ENCODE measurements at regions not wholly inside any gene's neighbourhood (a gene's known extent, or its start where the extent isn't known, plus 50 kb on each side); places are given as distances from the start of the nearest gene placed in this dataset.

DNA sequence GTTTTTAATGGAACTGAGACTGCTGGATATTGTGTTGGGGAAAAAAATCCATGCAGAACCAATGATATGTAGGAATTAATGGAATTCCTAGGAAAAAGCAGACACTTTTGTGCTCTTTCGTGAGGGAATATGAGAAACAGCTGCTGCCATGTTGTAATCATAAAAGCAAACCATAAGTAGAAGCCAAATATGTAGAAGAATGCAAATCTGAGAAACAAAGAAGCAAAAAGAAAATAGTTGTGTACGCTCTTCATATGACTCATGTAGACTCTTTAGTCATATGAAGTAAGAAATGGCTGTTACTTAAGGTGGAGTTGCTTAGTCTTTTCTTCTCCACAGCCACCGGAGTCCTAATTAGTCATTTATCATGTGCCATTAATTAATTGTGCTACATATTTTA, 298.6 kb upstream of the ZNF717 start:
- in situ Hi-C loops (cut with MboI; ENCODE audit: low sequenced_read_pairs, unreplicated experiment), result no loop called here
- no peak for DNase-seq (ENCODE audit: low spot score)
- TF ChIP-seq, protein P1, sequence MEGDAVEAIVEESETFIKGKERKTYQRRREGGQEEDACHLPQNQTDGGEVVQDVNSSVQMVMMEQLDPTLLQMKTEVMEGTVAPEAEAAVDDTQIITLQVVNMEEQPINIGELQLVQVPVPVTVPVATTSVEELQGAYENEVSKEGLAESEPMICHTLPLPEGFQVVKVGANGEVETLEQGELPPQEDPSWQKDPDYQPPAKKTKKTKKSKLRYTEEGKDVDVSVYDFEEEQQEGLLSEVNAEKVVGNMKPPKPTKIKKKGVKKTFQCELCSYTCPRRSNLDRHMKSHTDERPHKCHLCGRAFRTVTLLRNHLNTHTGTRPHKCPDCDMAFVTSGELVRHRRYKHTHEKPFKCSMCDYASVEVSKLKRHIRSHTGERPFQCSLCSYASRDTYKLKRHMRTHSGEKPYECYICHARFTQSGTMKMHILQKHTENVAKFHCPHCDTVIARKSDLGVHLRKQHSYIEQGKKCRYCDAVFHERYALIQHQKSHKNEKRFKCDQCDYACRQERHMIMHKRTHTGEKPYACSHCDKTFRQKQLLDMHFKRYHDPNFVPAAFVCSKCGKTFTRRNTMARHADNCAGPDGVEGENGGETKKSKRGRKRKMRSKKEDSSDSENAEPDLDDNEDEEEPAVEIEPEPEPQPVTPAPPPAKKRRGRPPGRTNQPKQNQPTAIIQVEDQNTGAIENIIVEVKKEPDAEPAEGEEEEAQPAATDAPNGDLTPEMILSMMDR (IDR thresholded peaks at IDR 0.05; ENCODE audit: borderline replicate concordance, control extremely low read depth, extremely low read depth, insufficient read depth, missing control alignments), result no peak

DNA sequence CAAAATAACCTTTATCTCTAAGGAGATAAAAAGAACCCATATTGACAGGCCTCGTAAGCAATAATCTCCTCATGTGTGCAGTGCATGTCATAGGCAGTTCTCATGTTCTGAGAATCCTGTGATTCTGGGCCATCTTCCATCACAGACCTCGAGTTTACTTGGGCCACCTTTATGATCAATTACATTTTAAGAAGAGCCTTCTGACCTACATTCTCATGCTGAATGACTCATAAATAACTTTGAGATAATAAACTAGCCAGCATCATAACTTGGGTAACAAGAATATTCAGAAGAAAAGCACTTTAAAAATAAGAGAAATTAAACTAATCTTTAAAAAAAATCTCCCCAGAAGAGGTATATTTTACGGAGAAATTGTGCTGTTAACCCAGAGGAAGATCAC, 310.7 kb upstream of the ZNF717 start:
- in situ Hi-C loops (cut with MboI; ENCODE audit: low sequenced_read_pairs, unreplicated experiment), result no loop called here
- TF ChIP-seq, protein P1 (IDR thresholded peaks at IDR 0.05; ENCODE audit: borderline replicate concordance, control extremely low read depth, extremely low read depth, insufficient read depth, missing control alignments), result no peak
- no peak for DNase-seq (ENCODE audit: low spot score)

DNA sequence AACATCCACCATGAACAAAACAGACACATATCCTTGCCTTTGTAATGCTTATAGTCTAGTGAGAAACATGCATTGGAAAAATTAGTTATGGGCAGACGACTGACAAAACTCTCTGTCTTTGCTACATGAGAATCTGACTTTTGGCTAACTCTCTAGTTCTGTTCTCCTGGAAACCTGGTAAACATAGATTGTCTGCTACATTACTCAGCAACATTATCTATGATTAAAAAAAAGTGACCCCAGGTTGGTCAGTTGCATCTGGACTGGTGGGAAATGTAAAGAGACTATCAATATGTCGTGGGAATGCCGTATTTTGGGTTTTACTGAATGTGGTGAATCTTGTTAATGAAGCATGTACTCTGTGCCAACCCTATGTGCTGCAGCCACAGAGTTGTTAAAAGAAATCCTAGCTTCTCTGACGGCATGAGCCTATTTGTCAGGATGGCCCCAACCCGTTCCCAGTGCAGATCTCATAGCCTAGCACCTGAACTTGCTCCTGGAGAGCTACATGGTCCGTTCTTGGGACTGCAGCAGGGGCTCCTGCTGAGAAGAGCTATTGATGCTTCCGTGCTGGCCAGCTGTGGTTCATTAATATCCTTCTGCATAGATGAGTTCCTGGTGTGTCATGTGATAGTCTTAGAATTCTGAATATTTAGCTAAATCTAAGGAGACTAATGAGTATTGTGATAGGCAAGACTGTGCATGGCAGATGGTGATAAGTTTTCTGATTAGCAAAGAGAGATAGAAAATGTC, 311.7 kb upstream of the ZNF717 start:
- DNase-seq (ENCODE audit: low spot score), result no peak
- in situ Hi-C loops (cut with MboI; ENCODE audit: low sequenced_read_pairs, unreplicated experiment), result no loop called here
- TF ChIP-seq, protein P1 (IDR thresholded peaks at IDR 0.05; ENCODE audit: borderline replicate concordance, control extremely low read depth, extremely low read depth, insufficient read depth, missing control alignments), result no peak

DNA sequence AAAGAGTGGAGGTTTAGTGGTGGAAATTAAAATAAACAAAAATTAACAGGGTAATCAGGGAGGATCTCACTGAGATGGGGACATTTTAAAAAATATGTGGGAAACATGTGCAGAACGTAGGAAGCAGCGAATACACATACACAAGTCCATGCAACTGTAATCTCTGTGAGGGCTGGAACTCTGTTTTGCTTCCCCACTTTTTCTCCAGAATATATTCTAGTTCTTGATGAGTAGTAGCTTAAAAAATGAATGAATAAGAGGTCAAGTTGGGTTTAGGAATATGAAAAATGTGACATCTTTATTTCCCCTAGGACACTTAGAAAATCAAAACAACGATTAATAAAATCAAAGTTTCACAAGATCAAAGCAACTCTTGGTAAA, 312.2 kb upstream of the ZNF717 start:
- DNase-seq (ENCODE audit: low spot score), result no peak
- TF ChIP-seq, protein P1 (IDR thresholded peaks at IDR 0.05; ENCODE audit: borderline replicate concordance, control extremely low read depth, extremely low read depth, insufficient read depth, missing control alignments), result no peak
- in situ Hi-C loops (cut with MboI; ENCODE audit: low sequenced_read_pairs, unreplicated experiment), result no loop called here

DNA sequence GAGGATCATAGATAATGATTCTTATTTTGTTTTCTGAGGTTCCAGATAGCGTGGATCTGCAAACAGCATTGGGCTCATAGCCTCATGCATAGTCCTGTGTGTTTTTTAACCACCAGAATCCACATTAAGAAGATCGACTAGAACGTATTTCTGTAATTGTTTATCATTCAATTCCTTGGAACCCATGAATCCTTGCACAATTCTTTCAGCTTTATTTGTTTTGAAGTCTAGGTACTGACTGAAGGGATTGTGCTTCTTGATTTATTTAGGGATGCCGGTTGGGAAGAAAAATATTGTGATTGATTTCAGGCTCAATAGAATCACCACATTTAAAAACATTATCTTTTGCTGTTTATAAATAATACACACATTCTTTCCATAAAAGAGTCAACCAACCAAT, 314.6 kb upstream of the ZNF717 start:
- DNase-seq (ENCODE audit: low spot score), result no peak
- TF ChIP-seq, protein P1 (IDR thresholded peaks at IDR 0.05; ENCODE audit: borderline replicate concordance, control extremely low read depth, extremely low read depth, insufficient read depth, missing control alignments), result no peak
- in situ Hi-C loops (cut with MboI; ENCODE audit: low sequenced_read_pairs, unreplicated experiment), result no loop called here

DNA sequence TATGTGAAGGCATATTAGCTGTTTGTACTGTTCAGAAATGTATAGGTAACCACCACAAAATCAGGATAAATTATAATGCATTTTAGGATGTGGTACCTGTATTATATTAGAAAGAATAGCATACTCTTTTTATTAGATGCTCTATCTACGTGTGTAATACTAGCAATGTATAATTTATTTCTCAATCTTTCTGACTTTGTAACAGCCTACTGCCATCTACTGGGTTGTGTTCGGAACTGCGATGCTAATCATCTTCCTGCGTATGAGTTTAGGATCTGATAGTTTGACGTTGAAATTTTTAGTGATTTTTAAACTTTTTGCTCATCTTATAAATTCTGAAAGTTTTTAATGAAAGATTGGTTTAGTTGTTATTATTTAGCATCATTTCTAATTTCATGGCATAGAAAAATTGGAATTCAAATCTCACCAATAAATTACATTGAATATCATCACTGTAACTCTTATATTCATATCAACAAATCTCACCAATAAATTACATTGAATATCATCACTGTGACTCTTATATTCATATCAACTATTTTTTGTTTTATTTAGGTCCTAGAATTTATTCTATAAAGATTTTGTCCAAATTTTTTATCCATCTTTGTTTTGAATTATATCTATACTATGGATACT, 322.7 kb upstream of the ZNF717 start:
- peak; percentile 21 for DNase-seq (ENCODE audit: low spot score)
- TF ChIP-seq, protein P1 (IDR thresholded peaks at IDR 0.05; ENCODE audit: borderline replicate concordance, control extremely low read depth, extremely low read depth, insufficient read depth, missing control alignments), result peak; percentile 63
- in situ Hi-C loops (cut with MboI; ENCODE audit: low sequenced_read_pairs, unreplicated experiment), result no loop called here

Data from GM13976 (cell line).